ENCODE measurements at regions not wholly inside any gene's neighbourhood (a gene's known extent, or its start where the extent isn't known, plus 50 kb on each side); places are given as distances from the start of the nearest gene placed in this dataset.
"Not testable (repeated sequence)": the region's sequence is repeated elsewhere in the genome, so short reads cannot be mapped to it uniquely, and the experiment has no call there.

- WGBS, result 88% methylated on average over 1 of the region's 1 CpG
- intact Hi-C loops (cut with DNase I); H3K4me1 ChIP-seq (ENCODE audit: control insufficient read depth, insufficient read depth, low read length); H3K4me3 ChIP-seq (ENCODE audit: low read length); ATAC-seq; H3K9me3 ChIP-seq (ENCODE audit: control insufficient read depth, low read length); H3K27ac ChIP-seq (ENCODE audit: low read length); DNase-seq; H3K27me3 ChIP-seq (ENCODE audit: control insufficient read depth, insufficient read depth): not testable (repeated sequence)
These were observed 69.6 kb upstream of the RXFP1 start for GRCh38 chr4:158452116-158452515.

- no peak overlapping the region for H3K27ac ChIP-seq (ENCODE audit: low read length)
- WGBS, result 85% methylated on average over 2 of the region's 2 CpGs
- intact Hi-C loops (cut with DNase I), result no loop called here
These were observed 63.3 kb upstream of the RXFP1 start for GRCh38 chr4:158458271-158458895.

GRCh38 chr4:158459085-158459820 lies 62.4 kb upstream of the RXFP1 start:
- DNase-seq, result no peak

More at GRCh38 chr4:158458271-158458895, 63.3 kb upstream of the RXFP1 start:
- Histone ChIP-seq H3K4me1 (ENCODE audit: control insufficient read depth, insufficient read depth, low read length) (no peaks in the 10 kb centered on the region), H3K27me3 (ENCODE audit: control insufficient read depth, insufficient read depth) (no peaks in the 10 kb centered on the region), H3K4me3 (ENCODE audit: low read length) (no peak overlapping the region), H3K9me3 (ENCODE audit: control insufficient read depth, low read length) (no peaks in the 10 kb centered on the region)
- DNase-seq, result no peak
- ATAC-seq, result no peak

GRCh38 chr4:158461336-158461735 lies 60.3 kb upstream of the RXFP1 start:
- no peaks in the 10 kb centered on the region for H3K4me1 ChIP-seq (ENCODE audit: control insufficient read depth, insufficient read depth, low read length)
- 77% methylated on average over 2 of the region's 2 CpGs for WGBS
- ATAC-seq (no peak), DNase-seq (no peak)
- no peaks in the 10 kb centered on the region for H3K9me3 ChIP-seq (ENCODE audit: control insufficient read depth, low read length)
- no peak overlapping the region for H3K4me3 ChIP-seq (ENCODE audit: low read length)
- H3K27me3 ChIP-seq (ENCODE audit: control insufficient read depth, insufficient read depth), result no peaks in the 10 kb centered on the region
- H3K27ac ChIP-seq (ENCODE audit: low read length), result no peak overlapping the region
- intact Hi-C loops (cut with DNase I), result no loop called here

More at GRCh38 chr4:158459085-158459820, 62.4 kb upstream of the RXFP1 start:
- Histone ChIP-seq H3K4me3 (ENCODE audit: low read length) (no peak overlapping the region), H3K4me1 (ENCODE audit: control insufficient read depth, insufficient read depth, low read length) (no peaks in the 10 kb centered on the region), H3K9me3 (ENCODE audit: control insufficient read depth, low read length) (no peaks in the 10 kb centered on the region), H3K27ac (ENCODE audit: low read length) (no peak overlapping the region), H3K27me3 (ENCODE audit: control insufficient read depth, insufficient read depth) (no peaks in the 10 kb centered on the region)
- no peak for ATAC-seq
- intact Hi-C loops (cut with DNase I), result no loop called here

GRCh38 chr4:158462611-158463010 lies 59.1 kb upstream of the RXFP1 start:
- ATAC-seq, result no peak

More at GRCh38 chr4:158462611-158463010, 59.1 kb upstream of the RXFP1 start:
- Histone ChIP-seq H3K27ac (ENCODE audit: low read length) (no peak overlapping the region), H3K4me3 (ENCODE audit: low read length) (no peak overlapping the region), H3K27me3 (ENCODE audit: control insufficient read depth, insufficient read depth) (no peaks in the 10 kb centered on the region), H3K9me3 (ENCODE audit: control insufficient read depth, low read length) (no peaks in the 10 kb centered on the region), H3K4me1 (ENCODE audit: control insufficient read depth, insufficient read depth, low read length) (no peaks in the 10 kb centered on the region)
- intact Hi-C loops (cut with DNase I), result no loop called here
- DNase-seq, result no peak
